HepG2 (cell line): ENCODE measurements at regions not wholly inside any gene's neighbourhood (a gene's known extent, or its start where the extent isn't known, plus 50 kb on each side); places are given as distances from the start of the nearest gene placed in this dataset.

Experiments
- BRCA1 ChIP-seq: sonication (generic); formaldehyde crosslinking; IDR thresholded peaks from 2 replicates; pipeline ENCODE4 v1.4.0; 2020; ENCODE audit warnings: missing genetic modification reagents
- DMAP1 ChIP-seq: IDR thresholded peaks from 2 replicates; pipeline ENCODE4 v1.6.1; 2016
- HOXD1 ChIP-seq: sonication (generic); formaldehyde crosslinking; IDR thresholded peaks from 2 replicates; pipeline ENCODE4 v1.5.0; 2020; ENCODE audit warnings: missing genetic modification reagents
- JARID2 ChIP-seq: sonication (generic); formaldehyde crosslinking; IDR thresholded peaks from 2 replicates; pipeline ENCODE4 v1.8.1; 2023; ENCODE audit warnings: missing genetic modification reagents, inconsistent platforms; ENCODE audit not compliant: insufficient replicate concordance
- NFE2 ChIP-seq: sonication (generic); formaldehyde crosslinking; IDR thresholded peaks from 2 replicates; pipeline ENCODE4 v1.4.0; 2020; ENCODE audit warnings: missing genetic modification reagents
- NONO ChIP-seq, 2 experiments: fragments of 450-650 bp in 1 of 2; sonication (generic) in 1 of 2; formaldehyde crosslinking in 1 of 2; IDR thresholded peaks in 1 of 2; conservative IDR thresholded peaks in 1 of 2; 2 replicates each; pipeline versions ENCODE4 v1.6.1 to v1.8.0; 2017 to 2022; ENCODE audit warnings: mild to moderate bottlenecking in 1 of 2, missing genetic modification reagents in 1 of 2, moderate library complexity in 1 of 2
- POLR2AphosphoS5 ChIP-seq: IDR thresholded peaks from 2 replicates; pipeline ENCODE4 v1.6.1; 2012; ENCODE audit warnings: low read depth, low read length
- SMARCC2 ChIP-seq: fragments of 450-650 bp; IDR thresholded peaks from 2 replicates; pipeline ENCODE4 v1.6.1; 2017; ENCODE audit warnings: antibody characterized with exemption, mild to moderate bottlenecking
- TARDBP ChIP-seq: sonication (generic); formaldehyde crosslinking; IDR thresholded peaks from 2 replicates; pipeline ENCODE4 v1.8.0; 2022; ENCODE audit warnings: mild to moderate bottlenecking, missing genetic modification reagents
- TCF7 ChIP-seq: sonication (generic); IDR thresholded peaks from 2 replicates; pipeline ENCODE4 v1.6.1; 2016; ENCODE audit warnings: antibody characterized with exemption, low read depth
- ZBTB38 ChIP-seq: sonication (generic); formaldehyde crosslinking; IDR thresholded peaks from 2 replicates; pipeline ENCODE4 v1.5.1; 2020; ENCODE audit warnings: mild to moderate bottlenecking, missing genetic modification reagents
- ZNF205 ChIP-seq: IDR thresholded peaks from 2 replicates; pipeline ENCODE4 v1.6.1; 2018; ENCODE audit warnings: missing biosample characterization, missing genetic modification reagents
- ZNF251 ChIP-seq: sonication (generic); formaldehyde crosslinking; IDR thresholded peaks from 2 replicates; pipeline ENCODE4 v1.9.0; 2021; ENCODE audit warnings: mild to moderate bottlenecking, missing genetic modification reagents
- ZNF557 ChIP-seq: sonication (generic); formaldehyde crosslinking; IDR thresholded peaks from 2 replicates; pipeline ENCODE4 v1.4.0; 2020; ENCODE audit warnings: missing genetic modification reagents
- ZNF709 ChIP-seq: sonication (generic); formaldehyde crosslinking; IDR thresholded peaks from 2 replicates; pipeline ENCODE4 v1.5.0; 2020; ENCODE audit warnings: mild to moderate bottlenecking, missing genetic modification reagents
- TF ChIP-seq, protein P1 (sequence below): sonication (generic); formaldehyde crosslinking; IDR thresholded peaks from 2 replicates; pipeline ENCODE4 v1.8.0; 2022; ENCODE audit warnings: mild to moderate bottlenecking, missing genetic modification reagents; ENCODE audit not compliant: insufficient replicate concordance
- TF ChIP-seq, protein P2 (sequence below): sonication (generic); formaldehyde crosslinking; IDR thresholded peaks from 2 replicates; pipeline ENCODE4 v1.8.0; 2022; ENCODE audit warnings: missing genetic modification reagents, low read depth, mild to moderate bottlenecking, borderline replicate concordance
- TF ChIP-seq, protein P3 (sequence below): sonication (generic); formaldehyde crosslinking; IDR thresholded peaks from 2 replicates; pipeline ENCODE4 v1.8.1; 2023; ENCODE audit warnings: mild to moderate bottlenecking, inconsistent platforms, moderate library complexity, missing genetic modification reagents, borderline replicate concordance
- TF ChIP-seq, protein P4 (sequence below): sonication (generic); formaldehyde crosslinking; IDR thresholded peaks from 2 replicates; pipeline ENCODE4 v1.5.1; 2020; ENCODE audit warnings: mild to moderate bottlenecking, missing genetic modification reagents, moderate library complexity
- TF ChIP-seq, protein P5 (sequence below): sonication (generic); formaldehyde crosslinking; IDR thresholded peaks from 2 replicates; pipeline ENCODE4 v1.8.1; 2023; ENCODE audit warnings: mild to moderate bottlenecking, moderate library complexity, missing genetic modification reagents
- TF ChIP-seq, protein P6 (sequence below): IDR thresholded peaks from 2 replicates; pipeline ENCODE4 v1.6.1; 2012; ENCODE audit warnings: inconsistent platforms

DNA sequence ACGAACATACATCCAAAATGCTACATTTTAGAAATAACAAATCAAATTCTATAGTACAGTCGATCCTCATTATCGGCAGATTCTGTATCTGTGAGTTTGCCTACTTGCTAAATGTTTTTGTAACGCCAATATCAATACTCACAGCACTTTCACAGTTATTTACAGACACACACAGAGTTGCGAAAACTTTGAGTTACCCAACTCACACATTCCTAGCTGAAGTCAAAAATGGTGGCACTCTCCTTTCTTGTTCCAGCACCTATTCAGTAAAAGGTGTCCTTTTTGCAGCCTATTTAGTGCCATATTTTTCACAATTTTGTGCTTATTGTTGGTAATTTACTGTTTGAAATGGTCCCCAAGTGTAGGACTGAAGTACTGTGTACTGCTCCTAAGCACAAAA lies 161.7 kb downstream of the AKR1D1 start (continued):
- no peak for TF ChIP-seq ZNF251 (CRISPR knock-in tag)
- peak; percentile 60 for TF ChIP-seq TCF7
- no peak for TF ChIP-seq ZNF205
- no peak for TF ChIP-seq ZNF709 (CRISPR knock-in tag)
- TF ChIP-seq, protein P1, sequence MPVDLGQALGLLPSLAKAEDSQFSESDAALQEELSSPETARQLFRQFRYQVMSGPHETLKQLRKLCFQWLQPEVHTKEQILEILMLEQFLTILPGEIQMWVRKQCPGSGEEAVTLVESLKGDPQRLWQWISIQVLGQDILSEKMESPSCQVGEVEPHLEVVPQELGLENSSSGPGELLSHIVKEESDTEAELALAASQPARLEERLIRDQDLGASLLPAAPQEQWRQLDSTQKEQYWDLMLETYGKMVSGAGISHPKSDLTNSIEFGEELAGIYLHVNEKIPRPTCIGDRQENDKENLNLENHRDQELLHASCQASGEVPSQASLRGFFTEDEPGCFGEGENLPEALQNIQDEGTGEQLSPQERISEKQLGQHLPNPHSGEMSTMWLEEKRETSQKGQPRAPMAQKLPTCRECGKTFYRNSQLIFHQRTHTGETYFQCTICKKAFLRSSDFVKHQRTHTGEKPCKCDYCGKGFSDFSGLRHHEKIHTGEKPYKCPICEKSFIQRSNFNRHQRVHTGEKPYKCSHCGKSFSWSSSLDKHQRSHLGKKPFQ (CRISPR knock-in tag) = no peak
- TF ChIP-seq HOXD1 (CRISPR knock-in tag) = no peak
- TF ChIP-seq, protein P2, sequence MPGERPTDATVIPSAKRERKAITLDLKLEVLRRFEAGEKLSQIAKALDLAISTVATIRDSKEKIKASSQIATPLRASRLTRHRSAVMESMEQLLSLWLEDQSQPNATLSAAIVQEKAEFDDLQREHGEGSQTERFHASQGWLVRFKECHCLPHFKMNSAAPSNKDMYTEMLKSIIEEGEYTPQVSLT = no peak
- no peak for TF ChIP-seq ZBTB38 (CRISPR knock-in tag)
- TF ChIP-seq, protein P3, sequence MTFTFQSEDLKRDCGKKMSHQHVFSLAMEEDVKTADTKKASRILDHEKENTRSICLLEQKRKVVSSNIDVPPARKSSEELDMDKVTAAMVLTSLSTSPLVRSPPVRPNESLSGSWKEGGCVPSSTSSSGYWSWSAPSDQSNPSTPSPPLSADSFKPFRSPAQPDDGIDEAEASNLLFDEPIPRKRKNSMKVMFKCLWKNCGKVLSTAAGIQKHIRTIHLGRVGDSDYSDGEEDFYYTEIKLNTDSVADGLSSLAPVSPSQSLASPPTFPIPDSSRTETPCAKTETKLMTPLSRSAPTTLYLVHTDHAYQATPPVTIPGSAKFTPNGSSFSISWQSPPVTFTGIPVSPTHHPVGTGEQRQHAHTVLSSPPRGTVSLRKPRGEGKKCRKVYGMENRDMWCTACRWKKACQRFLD (CRISPR knock-in tag) = no peak
- no peak for TF ChIP-seq TARDBP
- TF ChIP-seq NONO (IDR thresholded peaks at IDR 0.05) = no peak
- TF ChIP-seq NONO (CRISPR knock-in tag; conservative IDR thresholded peaks at IDR 0.05) = no peak
- TF ChIP-seq, protein P4, sequence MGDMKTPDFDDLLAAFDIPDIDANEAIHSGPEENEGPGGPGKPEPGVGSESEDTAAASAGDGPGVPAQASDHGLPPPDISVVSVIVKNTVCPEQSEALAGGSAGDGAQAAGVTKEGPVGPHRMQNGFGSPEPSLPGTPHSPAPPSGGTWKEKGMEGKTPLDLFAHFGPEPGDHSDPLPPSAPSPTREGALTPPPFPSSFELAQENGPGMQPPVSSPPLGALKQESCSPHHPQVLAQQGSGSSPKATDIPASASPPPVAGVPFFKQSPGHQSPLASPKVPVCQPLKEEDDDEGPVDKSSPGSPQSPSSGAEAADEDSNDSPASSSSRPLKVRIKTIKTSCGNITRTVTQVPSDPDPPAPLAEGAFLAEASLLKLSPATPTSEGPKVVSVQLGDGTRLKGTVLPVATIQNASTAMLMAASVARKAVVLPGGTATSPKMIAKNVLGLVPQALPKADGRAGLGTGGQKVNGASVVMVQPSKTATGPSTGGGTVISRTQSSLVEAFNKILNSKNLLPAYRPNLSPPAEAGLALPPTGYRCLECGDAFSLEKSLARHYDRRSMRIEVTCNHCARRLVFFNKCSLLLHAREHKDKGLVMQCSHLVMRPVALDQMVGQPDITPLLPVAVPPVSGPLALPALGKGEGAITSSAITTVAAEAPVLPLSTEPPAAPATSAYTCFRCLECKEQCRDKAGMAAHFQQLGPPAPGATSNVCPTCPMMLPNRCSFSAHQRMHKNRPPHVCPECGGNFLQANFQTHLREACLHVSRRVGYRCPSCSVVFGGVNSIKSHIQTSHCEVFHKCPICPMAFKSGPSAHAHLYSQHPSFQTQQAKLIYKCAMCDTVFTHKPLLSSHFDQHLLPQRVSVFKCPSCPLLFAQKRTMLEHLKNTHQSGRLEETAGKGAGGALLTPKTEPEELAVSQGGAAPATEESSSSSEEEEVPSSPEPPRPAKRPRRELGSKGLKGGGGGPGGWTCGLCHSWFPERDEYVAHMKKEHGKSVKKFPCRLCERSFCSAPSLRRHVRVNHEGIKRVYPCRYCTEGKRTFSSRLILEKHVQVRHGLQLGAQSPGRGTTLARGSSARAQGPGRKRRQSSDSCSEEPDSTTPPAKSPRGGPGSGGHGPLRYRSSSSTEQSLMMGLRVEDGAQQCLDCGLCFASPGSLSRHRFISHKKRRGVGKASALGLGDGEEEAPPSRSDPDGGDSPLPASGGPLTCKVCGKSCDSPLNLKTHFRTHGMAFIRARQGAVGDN (CRISPR knock-in tag) = no peak
- TF ChIP-seq ZNF557 (CRISPR knock-in tag) = no peak
- TF ChIP-seq JARID2 (CRISPR knock-in tag) = no peak
- TF ChIP-seq POLR2AphosphoS5 = no peak
- TF ChIP-seq BRCA1 (CRISPR knock-in tag) = no peak
- TF ChIP-seq, protein P5, sequence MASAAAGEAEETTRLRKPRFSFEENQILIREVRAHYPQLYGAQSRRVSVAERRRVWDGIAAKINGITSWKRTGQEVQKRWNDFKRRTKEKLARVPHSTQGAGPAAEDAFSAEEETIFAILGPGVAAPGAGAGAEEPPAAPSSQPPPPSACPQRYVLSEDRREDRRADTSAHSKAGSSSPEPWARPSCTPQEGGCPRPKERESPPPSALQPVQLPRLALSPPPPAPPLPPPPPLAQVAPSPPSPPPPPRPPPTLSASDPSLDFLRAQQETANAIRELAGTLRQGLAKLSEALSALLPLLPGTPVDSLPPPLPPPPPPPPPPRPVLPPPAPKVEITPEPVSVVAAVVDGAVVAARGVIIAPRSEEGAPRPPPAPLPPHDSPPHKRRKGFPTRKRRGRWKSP = no peak
- TF ChIP-seq, protein P6, sequence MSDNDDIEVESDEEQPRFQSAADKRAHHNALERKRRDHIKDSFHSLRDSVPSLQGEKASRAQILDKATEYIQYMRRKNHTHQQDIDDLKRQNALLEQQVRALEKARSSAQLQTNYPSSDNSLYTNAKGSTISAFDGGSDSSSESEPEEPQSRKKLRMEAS = no peak
- TF ChIP-seq NFE2 (CRISPR knock-in tag) = no peak
- no peak for TF ChIP-seq DMAP1
- no peak for TF ChIP-seq SMARCC2
